ENCODE measurements at regions not wholly inside any gene's neighbourhood (a gene's known extent, or its start where the extent isn't known, plus 50 kb on each side); places are given as distances from the start of the nearest gene placed in this dataset.
"Not testable (repeated sequence)": the region's sequence is repeated elsewhere in the genome, so short reads cannot be mapped to it uniquely, and the experiment has no call there.

GRCh38 chr22:34841911-34842310 lies 224.0 kb upstream of the ISX start:
- peak; percentile 55 for DNase-seq (ENCODE audit: low spot score)

- DNase-seq (ENCODE audit: low spot score): no peak
Measured at GRCh38 chr22:34842630-34843029, 223.3 kb upstream of the ISX start.

GRCh38 chr22:34843743-34844142 lies 222.2 kb upstream of the ISX start:
- not testable (repeated sequence) for DNase-seq (ENCODE audit: low spot score)

DNA sequence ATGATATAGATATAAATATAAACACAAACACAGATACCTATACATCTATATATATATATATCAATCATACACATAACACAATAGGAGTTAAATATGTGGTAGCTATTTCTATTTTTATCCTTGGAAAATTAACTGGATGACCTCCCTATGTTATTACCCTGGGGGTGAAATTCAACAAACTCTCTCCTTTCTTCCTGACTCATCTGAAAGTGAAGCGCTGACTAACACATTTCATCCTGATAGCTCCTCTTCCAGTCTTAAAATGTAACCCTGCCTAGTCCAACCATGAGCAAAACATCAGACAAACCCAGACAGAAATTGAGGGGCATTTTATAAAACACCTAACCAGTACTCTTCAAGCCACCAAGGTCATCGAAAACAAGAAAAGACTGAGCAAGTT lies 220.6 kb upstream of the ISX start:
- DNase-seq (ENCODE audit: low spot score): peak; percentile 79

- peak; percentile 92 for DNase-seq (ENCODE audit: low spot score)
Measured at GRCh38 chr22:34847072-34847471, 218.9 kb upstream of the ISX start.

DNA sequence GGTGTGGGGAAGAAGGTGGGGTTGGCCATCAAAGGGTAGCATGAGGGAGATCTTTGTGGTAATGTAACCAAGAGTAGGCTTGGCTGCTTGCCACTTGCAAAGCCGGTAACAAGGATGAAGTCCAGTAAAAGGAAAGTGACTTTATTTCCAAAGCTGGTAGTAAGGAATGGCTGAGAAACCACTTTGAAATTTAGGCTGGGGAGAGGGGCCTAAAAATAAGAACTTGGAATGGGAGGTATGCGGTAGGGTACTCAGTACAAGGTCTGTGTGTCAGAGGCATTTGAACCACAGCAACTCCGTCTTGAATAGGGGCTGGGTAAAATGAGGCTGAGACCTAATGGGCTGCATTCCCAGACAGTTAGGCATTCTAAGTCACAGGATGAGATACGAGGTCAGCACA lies 216.0 kb upstream of the ISX start:
- peak; percentile 97 for DNase-seq (ENCODE audit: low spot score)

GRCh38 chr22:34851918-34852662 lies 213.9 kb upstream of the ISX start:
- peak; percentile 77 for DNase-seq (ENCODE audit: low spot score)

DNA sequence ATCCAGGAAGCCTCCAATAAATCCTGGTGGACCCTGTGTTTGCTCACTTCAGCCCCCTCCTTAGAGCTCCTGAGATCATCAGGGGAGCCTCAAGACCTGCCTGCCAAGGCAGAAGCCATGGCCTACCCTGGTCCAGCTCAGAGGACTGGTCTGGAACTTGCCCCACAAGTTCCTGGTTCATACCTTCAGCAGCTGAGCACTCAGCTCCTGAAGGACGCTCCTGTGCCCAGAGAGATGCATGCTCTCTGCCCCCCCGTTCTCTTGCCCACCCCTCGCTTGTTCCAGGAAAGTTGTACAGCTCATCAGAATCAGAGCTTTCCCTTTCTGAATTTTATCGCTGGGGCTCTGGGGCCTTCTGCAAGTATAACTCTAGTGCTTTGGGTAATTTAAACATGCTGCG lies 210.5 kb upstream of the ISX start:
- DNase-seq (ENCODE audit: low spot score): no peak

- DNase-seq (ENCODE audit: low spot score): no peak
Measured at GRCh38 chr22:34858066-34858465, 207.9 kb upstream of the ISX start.

DNA sequence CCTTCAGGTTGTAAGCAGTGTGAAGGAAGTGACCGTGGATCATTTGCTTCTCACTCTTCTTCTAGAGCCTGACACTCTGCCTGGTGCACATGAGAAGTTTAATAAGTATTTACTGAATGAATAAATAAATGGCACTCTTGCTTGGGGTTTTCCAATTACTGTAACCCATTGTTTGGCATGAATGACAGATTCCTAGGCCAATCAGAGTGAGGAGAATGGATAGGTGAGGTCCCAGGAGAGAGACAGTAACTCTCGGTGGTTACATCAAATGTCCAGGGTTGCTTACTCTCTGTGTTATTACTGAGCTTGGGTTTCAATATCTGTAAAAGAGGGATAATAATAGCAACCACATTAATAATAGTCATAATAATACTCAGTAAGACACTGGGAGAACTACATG lies 204.2 kb upstream of the ISX start:
- DNase-seq (ENCODE audit: low spot score): no peak

DNA sequence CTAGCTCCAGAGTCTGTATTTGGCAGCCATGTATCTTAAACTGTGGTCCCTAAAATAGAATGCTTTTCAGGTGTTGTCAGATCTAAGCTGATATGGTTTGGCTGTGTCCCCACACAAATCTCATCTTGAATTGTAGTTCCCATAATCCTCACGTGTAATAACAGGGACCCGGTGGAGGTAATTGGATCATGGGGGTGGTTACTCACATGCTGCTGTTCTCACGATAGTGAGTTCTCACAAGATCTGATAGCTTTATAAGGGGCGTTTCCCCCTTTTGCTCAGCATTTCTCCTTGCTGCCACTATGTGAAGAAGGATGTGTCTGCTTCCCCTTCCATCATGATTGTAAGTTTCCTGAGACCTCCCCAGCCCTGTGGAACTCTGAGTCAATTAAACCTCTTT lies 199.9 kb upstream of the ISX start:
- DNase-seq (ENCODE audit: low spot score): no peak

- peak; percentile 86 for DNase-seq (ENCODE audit: low spot score)
Measured at GRCh38 chr22:34866495-34867131, 199.3 kb upstream of the ISX start.

DNA sequence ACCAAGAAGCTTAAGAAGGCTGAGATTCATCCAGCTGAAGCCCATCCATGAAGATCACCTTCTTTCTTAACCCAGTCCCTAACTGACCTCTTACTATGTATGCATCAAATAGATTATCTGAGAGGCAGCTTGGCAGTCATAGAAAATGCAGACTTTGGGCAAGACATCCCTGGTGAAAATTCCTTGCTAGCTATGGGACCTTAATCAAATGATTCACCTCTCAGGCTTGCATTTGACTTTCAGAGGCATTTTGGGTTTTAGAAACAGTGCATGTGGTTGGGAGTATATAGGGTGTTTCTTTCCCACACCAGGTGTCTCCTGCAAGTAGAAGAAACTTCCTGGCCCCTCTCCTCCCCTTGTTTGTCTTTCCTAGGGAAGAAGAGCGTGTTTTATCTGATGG lies 188.5 kb upstream of the ISX start:
- DNase-seq (ENCODE audit: low spot score): peak; percentile 80

DNA sequence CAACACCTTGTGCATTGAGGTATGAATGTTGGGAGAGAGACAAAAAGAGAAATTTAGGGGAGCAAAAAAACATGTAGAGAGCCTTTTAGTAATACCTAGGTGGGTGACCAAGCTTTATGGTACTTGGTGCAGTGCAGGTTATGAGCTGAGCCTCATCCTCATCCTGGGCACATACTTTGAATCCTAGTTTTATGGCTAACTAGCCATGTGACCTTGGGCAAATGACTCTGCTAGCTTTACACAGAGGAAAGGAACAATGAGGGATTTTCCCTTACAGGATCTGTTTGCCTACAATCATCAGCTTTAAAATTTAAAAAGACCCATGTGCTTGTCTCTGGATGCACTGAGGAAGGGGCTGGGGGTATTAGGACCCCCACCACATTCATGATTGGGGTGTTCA lies 187.8 kb upstream of the ISX start:
- DNase-seq (ENCODE audit: low spot score): peak; percentile 83

DNA sequence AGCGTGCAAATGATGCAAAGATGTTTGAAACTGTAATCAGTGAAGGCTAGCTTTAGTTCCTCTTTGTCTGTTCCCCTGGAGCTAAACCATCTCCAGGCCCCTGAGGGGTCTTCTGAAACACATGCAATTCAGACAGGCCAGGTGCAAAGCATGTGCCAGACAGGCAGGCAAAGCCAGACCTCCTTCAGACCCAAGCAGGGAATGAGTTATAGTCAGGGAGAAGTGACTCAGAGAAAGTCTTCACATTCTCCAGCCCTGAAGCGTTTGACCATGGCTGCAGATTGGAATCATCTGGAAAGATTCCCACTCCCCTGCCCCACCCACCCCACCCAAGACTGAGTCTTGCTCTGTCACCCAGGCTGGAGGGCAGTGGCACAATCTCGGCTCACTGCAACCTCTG lies 187.0 kb upstream of the ISX start:
- peak; percentile 91 for DNase-seq (ENCODE audit: low spot score)

DNA sequence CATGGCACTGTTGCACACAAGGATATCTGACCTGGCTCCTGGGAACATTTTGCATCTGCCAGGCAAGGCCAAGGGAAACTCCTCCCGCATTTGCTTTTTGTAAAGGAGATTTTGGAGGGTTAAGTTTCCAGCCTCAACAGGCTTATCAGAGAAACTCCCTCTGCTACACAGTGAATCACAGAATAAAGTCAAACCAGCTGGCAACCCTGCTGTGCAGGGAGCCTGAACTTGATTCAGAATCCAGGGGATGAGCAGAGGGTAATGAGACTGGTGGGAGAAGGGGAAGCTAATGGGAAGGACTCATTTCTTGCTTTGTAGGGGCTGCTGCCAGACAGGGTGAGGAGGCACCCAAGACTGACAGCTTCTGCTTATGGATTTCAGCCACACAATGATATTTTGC lies 185.3 kb upstream of the ISX start:
- no peak for DNase-seq (ENCODE audit: low spot score)

- DNase-seq (ENCODE audit: low spot score): no peak
Measured at GRCh38 chr22:34881453-34881852, 184.5 kb upstream of the ISX start.

DNA sequence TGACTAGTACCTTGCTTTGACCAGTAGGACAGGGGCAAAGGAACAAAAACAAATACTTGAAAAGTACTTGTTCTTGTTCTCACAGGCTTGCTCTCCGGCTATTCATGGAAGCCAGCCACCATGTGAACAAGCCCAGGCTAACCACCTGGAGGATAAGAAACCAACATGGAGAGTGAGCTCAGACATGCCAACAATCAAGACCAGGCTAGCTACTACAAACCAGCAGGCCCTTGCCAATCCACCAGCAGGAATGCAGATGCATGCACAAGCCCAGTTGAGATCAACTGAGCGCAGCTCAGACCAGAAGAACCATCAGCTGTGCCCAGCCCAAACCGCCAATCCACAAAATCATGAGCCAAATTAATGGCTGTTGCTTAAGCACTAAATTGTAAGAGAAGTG lies 180.1 kb upstream of the ISX start:
- DNase-seq (ENCODE audit: low spot score): no peak

DNA sequence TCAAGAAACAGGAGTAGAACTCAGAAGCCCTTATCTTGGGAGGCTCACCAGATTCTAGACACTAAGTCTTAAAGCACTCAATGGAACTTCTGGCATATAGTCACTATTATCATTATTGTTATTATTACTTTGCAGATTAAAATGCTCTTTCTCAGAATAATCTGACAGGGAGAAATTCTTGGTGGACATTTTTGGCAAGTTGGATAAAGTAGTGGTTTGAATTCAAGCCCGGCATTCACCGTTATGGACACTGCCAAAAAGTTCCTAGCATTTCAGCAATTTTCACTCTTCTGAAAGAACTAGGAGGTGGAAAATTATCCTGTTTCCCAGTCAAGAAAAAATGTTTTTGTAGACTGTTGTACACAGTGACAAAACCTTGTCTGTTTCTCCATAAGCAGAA lies 179.6 kb upstream of the ISX start:
- DNase-seq (ENCODE audit: low spot score): no peak

- peak; percentile 19 for DNase-seq (ENCODE audit: low spot score)
Measured at GRCh38 chr22:34886812-34887211, 179.1 kb upstream of the ISX start.

DNA sequence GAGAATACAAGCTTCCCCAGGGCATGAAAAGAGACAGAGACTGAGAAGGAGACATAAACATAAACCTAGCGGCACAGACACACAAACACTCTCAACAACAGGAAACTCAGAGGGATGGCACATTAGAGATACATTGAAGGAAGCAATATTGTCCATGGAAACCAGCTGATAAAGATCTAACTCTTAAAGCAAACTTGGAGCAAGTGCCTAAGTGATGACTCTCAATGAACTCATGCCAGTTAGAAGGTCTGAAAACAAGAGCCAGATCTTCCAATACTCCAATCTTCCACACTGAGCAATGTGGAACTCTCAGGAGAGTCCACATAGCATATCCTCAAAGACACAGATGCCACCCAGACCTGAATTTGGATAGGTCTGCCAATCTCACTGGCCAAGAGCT lies 168.8 kb upstream of the ISX start:
- peak; percentile 57 for DNase-seq (ENCODE audit: low spot score)

DNA sequence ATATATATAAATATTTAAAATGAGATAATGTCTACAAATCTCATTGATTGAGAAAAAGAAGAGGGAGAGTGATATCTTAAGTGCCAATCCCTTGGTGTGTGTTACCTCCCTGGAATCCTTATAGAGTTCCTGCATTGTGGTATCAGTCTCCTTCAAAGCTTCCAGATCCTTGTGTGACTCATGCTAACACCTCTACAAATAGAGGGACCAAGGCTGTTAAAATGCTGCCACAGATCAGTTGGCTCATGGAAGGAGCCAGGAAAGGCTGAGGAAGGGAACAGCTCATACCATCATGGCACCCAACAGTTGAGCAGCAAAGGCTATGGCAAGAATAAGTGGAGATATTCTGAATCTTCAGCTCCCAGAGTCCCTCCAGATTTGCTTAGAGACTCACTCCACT lies 163.6 kb upstream of the ISX start:
- peak; percentile 68 for DNase-seq (ENCODE audit: low spot score)

DNA sequence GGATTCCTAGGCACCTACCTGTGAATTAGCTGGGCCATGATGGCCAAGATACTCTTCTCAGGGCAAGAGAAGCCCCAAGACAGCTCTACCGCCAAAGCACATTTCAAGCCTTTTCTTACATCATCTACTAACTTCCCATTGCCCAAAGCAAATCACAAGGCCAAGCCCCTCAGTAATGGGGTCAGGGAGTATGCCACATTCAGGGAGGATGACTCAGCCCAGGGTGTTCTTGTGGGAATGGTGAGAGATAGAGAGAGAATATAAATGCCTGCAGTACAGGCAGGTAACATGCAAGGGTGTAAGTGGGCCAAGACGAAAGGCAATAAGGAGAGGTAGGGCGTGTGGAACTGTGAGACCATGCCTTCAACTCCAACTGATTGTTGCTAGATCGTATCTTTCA lies 162.5 kb upstream of the ISX start:
- no peak for DNase-seq (ENCODE audit: low spot score)

- peak; percentile 46 for DNase-seq (ENCODE audit: low spot score)
Measured at GRCh38 chr22:34904486-34904885, 161.5 kb upstream of the ISX start.
